Endothelial cell of umbilical vein (primary cell): ENCODE measurements at regions not wholly inside any gene's neighbourhood (a gene's known extent, or its start where the extent isn't known, plus 50 kb on each side); places are given as distances from the start of the nearest gene placed in this dataset.

Source experiments
- BruUV-seq: library from RNA; stranded (reverse); fragments of 400-500 nt; replicated peaks from 2 replicates; lab custom pipeline; 2021; lab: Mats Ljungman, UMichigan
- CTCF ChIA-PET: fragments of 300-600, 350-600 bp; sonication (Branson Sonifier 250); formaldehyde crosslinking; loops from one replicate; lab custom pipeline; 2021; ENCODE audit warnings: antibody characterized with exemption, inconsistent platforms; lab: Charles Lee
- POLR2A ChIA-PET: fragments of 300-600, 350-600 bp; sonication (Branson Sonifier 250); formaldehyde crosslinking; loops from one replicate; lab custom pipeline; 2021; ENCODE audit warnings: antibody characterized with exemption, inconsistent platforms; lab: Charles Lee
- DNase-seq: peaks from one replicate; pipeline ENCODE4 v3.0.0-alpha.2; 2011; ENCODE audit warnings: low read depth, low spot score
- FAIRE-seq: peaks from 2 replicates; lab custom pipeline; 2011; peaks lifted over from hg19 to GRCh38; lab: Jason Lieb, UNC
- H2AFZ ChIP-seq: 2 replicates; pipeline ENCODE4 v1.6.0; 2012; ENCODE audit warnings: low read depth, low read length, control low read depth, inconsistent platforms
- H3K27ac ChIP-seq: 2 replicates; pipeline ENCODE4 v1.5.1; 2011; ENCODE audit warnings: low read depth, mild to moderate bottlenecking, control low read depth, low read length, moderate library complexity; ENCODE audit not compliant: insufficient read depth
- H3K27me3 ChIP-seq, 2 experiments: 2 replicates each; pipeline versions ENCODE4 v1.6.0 to v1.6.1; 2011; ENCODE audit warnings: low read length in 2 of 2, mixed read lengths in 1 of 2; ENCODE audit not compliant: control insufficient read depth in 2 of 2, insufficient read depth in 2 of 2
- H3K36me3 ChIP-seq, 2 experiments: 2 replicates in 1 of 2; 3 replicates in 1 of 2; pipeline ENCODE4 v1.5.1; 2011; ENCODE audit warnings: low read length in 2 of 2, mild to moderate bottlenecking in 1 of 2, moderate library complexity in 1 of 2; ENCODE audit not compliant: control insufficient read depth in 2 of 2, insufficient read depth in 2 of 2; ENCODE audit errors: extremely low read depth in 1 of 2
- H3K4me1 ChIP-seq: 3 replicates; pipeline ENCODE4 v1.5.1; 2011; ENCODE audit warnings: mild to moderate bottlenecking, low read length; ENCODE audit not compliant: control insufficient read depth, insufficient read depth; ENCODE audit errors: extremely low read depth
- H3K4me2 ChIP-seq: 2 replicates; pipeline ENCODE4 v1.6.1; 2011; ENCODE audit warnings: low read length, control low read depth, mixed read lengths; ENCODE audit not compliant: insufficient read depth
- H3K4me3 ChIP-seq, 3 experiments: fragments of 200-600 bp in 1 of 3; sonication (generic), shearing (Covaris generic) in 1 of 3; replicated peaks in 1 of 3; 2 replicates each; pipeline ENCODE4 v1.5.1; 2011 to 2016; ENCODE audit warnings: control low read depth in 3 of 3, low read length in 3 of 3, mild to moderate bottlenecking in 2 of 3, inconsistent platforms in 1 of 3, low read depth in 1 of 3, moderate library complexity in 1 of 3; ENCODE audit not compliant: insufficient read depth in 1 of 3
- H3K79me2 ChIP-seq: 2 replicates; pipeline ENCODE4 v1.6.0; 2012; ENCODE audit warnings: low read length, inconsistent platforms; ENCODE audit not compliant: control insufficient read depth, insufficient read depth
- H3K9ac ChIP-seq: replicated peaks from 2 replicates; pipeline ENCODE3; 2011; ENCODE audit warnings: low read length, control low read depth; ENCODE audit not compliant: insufficient read depth; ENCODE audit errors: extremely low read depth
- H3K9me1 ChIP-seq: replicated peaks from 3 replicates; pipeline ENCODE4 v1.6.0; 2011; ENCODE audit warnings: mild to moderate bottlenecking, low read length; ENCODE audit not compliant: control insufficient read depth, insufficient read depth; ENCODE audit errors: extremely low read depth
- H3K9me3 ChIP-seq: replicated peaks from 2 replicates; pipeline ENCODE4 v1.5.1; 2012; ENCODE audit warnings: low read length, inconsistent platforms; ENCODE audit not compliant: control insufficient read depth, insufficient read depth
- H4K20me1 ChIP-seq: replicated peaks from 2 replicates; pipeline ENCODE3; 2011; ENCODE audit warnings: mild to moderate bottlenecking, low read length; ENCODE audit not compliant: control insufficient read depth, insufficient read depth; ENCODE audit errors: extremely low read depth
- CTCF ChIP-seq, 2 donors: IDR thresholded peaks; 1 replicate in 1 of 2; 2 replicates in 1 of 2; pipeline ENCODE4 v1.5.1; 2011; ENCODE audit warnings: low read length in 2 of 2, mild to moderate bottlenecking in 2 of 2, moderate library complexity in 2 of 2, control low read depth in 1 of 2, inconsistent platforms in 1 of 2, low read depth in 1 of 2; ENCODE audit not compliant: insufficient read depth in 1 of 2; ENCODE audit errors: extremely low read depth in 1 of 2
- EZH2 ChIP-seq: IDR thresholded peaks from 2 replicates; pipeline ENCODE4 v1.6.1; 2012; ENCODE audit warnings: borderline replicate concordance, low read depth, mild to moderate bottlenecking, moderate library complexity, low read length, inconsistent platforms; ENCODE audit not compliant: severe bottlenecking
- FOS ChIP-seq: IDR thresholded peaks from 2 replicates; pipeline ENCODE4 v1.6.1; 2011; ENCODE audit warnings: mild to moderate bottlenecking, low read length, moderate library complexity, borderline replicate concordance; ENCODE audit not compliant: insufficient read depth
- GATA2 ChIP-seq: IDR thresholded peaks from 2 replicates; pipeline ENCODE4 v1.7.0; 2011; ENCODE audit warnings: low read depth, mild to moderate bottlenecking, moderate library complexity, mixed read lengths, low read length; ENCODE audit not compliant: insufficient read length, insufficient read depth
- JUN ChIP-seq: IDR thresholded peaks from 2 replicates; pipeline ENCODE4 v1.6.1; 2011; ENCODE audit warnings: borderline replicate concordance, low read depth; ENCODE audit not compliant: insufficient read length, insufficient read depth
- MAX ChIP-seq: IDR thresholded peaks from 2 replicates; pipeline ENCODE4 v1.6.1; 2011; ENCODE audit not compliant: insufficient read depth, insufficient read length
- MYC ChIP-seq: IDR thresholded peaks from one replicate; pipeline ENCODE4 v1.6.1; 2011; ENCODE audit warnings: mild to moderate bottlenecking, low read depth, low read length
- POLR2A ChIP-seq: IDR thresholded peaks from 2 replicates; pipeline ENCODE4 v1.6.1; 2012; ENCODE audit warnings: low read depth, mild to moderate bottlenecking, control low read depth, low read length
- POLR2AphosphoS5 ChIP-seq: IDR thresholded peaks from 2 replicates; pipeline ENCODE4 v1.6.1; 2012; ENCODE audit warnings: low read depth, mild to moderate bottlenecking, control low read depth, low read length, moderate library complexity; ENCODE audit not compliant: insufficient read depth
- dilution Hi-C: fragments of 300-500 bp; cut with MboI; formaldehyde crosslinking; loops from one replicate; pipeline ENCODE4 v1.15.0; 2019; ENCODE audit warnings: low sequenced_read_pairs; ENCODE audit not compliant: extremely low pct_ligation_motif_present
- intact Hi-C: fragments of 100-400 bp; cut with micrococcal nuclease; formaldehyde crosslinking; loops from one replicate; pipeline ENCODE4 v1.10.0; 2022

GRCh38 chr1:69499203-69499803 is 68.4 kb upstream of the LRRC7 start:
- dilution Hi-C loops (no loop called here), intact Hi-C loops (no loop called here)
- ChIA-PET CTCF (no interaction called here), POLR2A (no interaction called here)
- Histone ChIP-seq H3K9me3 (no peaks in the 10 kb centered on the region), H3K27ac (no peak overlapping the region), H3K79me2 (no peaks in the 10 kb centered on the region), H3K4me1 (no peaks in the 10 kb centered on the region), H3K9me1 (no peaks in the 10 kb centered on the region), H3K36me3 (no peaks in the 10 kb centered on the region), H3K4me2 (no peak overlapping the region), H3K27me3 (no peaks in the 10 kb centered on the region), H3K4me3 (no peak overlapping the region), H3K9ac (no peak overlapping the region), H2AFZ (no peak overlapping the region), H4K20me1 (no peaks in the 10 kb centered on the region)
- TF ChIP-seq JUN (no peak), CTCF (IDR thresholded peaks at IDR 0.05; ENCODE audit: extremely low read depth in 1 of 2, insufficient read depth in 1 of 2, low read depth in 1 of 2, low read length in 2 of 2) (no peak), MYC (no peak), EZH2 (no peak), POLR2A (no peak), GATA2 (no peak), FOS (no peak), POLR2AphosphoS5 (no peak), MAX (no peak)
- DNase-seq (no peak), FAIRE-seq (no peak)
- no TSS peak for BruUV-seq
